ENCODE measurements at regions not wholly inside any gene's neighbourhood (a gene's known extent, or its start where the extent isn't known, plus 50 kb on each side); places are given as distances from the start of the nearest gene placed in this dataset.
"Not testable (repeated sequence)": the region's sequence is repeated elsewhere in the genome, so short reads cannot be mapped to it uniquely, and the experiment has no call there.

GRCh38 chr13:48843630-48844380, 131.9 kb upstream of the FNDC3A start:
- DNase-seq (ENCODE audit: low read depth in 3 of 3) = no peak

DNA sequence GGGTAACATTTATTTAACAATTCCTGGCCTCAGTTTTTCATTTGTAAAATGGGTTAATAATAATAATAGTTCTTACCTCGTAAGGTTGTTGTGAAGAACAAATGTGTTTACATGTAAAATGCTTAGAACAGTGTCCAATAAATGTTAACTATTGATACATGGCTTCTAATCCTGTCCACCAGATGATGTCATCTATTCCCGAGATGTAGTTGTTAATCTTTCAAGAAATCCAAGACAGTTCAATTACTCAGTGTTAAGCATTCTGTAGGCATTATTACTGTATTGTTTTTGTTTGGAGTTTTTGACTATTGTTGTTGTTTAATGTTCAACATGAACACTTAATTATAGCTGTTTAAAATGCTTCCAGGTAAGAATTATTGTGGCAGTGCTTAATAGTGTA, 131.0 kb upstream of the FNDC3A start:
- no peak for DNase-seq (ENCODE audit: low read depth in 3 of 3)

DNA sequence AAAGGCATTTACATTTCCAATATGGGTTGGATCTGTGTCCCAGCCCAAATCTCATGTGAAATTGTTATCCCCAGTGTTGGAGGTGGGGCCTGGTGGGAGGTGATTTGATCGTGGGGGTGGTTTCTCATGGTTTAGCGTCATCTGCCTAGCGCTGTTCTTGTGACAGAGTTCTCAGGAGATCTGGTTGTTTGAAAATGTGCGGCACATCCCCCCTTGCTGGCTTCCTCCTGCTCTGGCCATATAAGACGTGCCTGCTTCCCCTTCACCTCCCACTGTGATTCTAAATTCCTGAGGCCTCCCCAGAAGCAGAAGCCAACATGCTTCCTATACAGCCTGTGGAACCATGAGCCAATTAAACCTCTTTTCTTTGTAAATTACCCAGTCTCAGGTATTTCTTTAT, 126.2 kb upstream of the FNDC3A start:
- no peak for DNase-seq (ENCODE audit: low read depth in 3 of 3)

GRCh38 chr13:48851707-48852106, 124.0 kb upstream of the FNDC3A start:
- DNase-seq (ENCODE audit: low read depth in 3 of 3) = no peak

GRCh38 chr13:48852911-48853727, 122.6 kb upstream of the FNDC3A start:
- DNase-seq (ENCODE audit: low read depth in 3 of 3) = no peak

GRCh38 chr13:48853728-48854102, 122.0 kb upstream of the FNDC3A start:
- peak in 2 of 3 experiments; percentile 6 to 19 for DNase-seq (ENCODE audit: low read depth in 3 of 3)

DNA sequence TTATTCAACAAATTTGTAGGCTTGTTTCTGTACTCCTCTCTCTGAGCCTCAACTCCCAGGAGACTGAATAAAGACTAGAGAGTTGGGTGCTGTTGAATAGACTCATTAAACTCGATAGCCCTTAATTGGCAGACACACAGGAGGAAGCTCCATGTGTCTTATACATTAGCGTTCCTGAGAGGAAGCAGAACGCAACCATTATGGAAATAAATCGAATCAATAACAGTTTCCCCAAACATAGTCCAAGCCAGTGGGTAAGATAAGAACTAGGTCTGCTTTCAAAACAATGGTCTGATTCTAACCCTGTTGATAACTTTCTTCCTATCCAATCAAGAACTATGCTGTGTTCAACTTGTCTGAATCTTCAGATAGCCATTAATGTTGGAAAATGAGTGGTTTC, 118.1 kb upstream of the FNDC3A start:
- DNase-seq (ENCODE audit: low read depth in 3 of 3) = no peak

DNA sequence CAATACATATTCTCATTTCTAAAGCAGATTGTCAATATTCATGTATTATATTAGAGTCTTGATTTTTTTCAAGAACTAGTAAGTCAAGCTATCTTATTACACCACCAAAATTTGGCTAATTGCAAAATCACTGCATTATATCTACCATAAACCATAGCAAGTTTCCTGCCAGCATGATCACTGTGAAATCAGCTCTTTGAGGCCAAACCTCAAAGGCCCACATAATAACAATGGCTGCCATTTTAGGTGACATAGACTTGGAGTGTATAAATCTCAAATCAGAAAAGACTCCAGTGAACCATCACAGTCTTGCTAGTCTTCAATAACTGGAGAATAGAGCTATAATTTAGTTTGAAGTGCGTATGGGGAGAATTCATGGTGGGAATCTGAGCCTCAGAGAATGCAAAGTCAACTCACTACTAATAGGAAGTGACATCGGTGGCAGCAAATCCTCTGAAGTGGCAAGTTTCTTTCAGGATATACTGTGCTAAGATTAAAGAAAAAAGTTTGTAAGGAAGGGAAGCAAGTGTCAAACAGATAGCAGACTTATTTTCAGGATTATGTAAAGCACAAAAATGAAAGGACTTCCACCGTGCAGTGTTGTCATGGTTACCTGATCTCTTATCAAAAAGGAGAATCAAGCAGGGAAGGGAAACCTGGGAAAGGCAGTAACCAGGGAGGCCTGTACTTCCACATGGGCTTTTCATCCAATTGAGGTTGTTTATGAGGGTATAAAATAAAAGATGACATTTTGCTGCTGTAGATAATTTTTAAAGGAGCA, 117.4 kb upstream of the FNDC3A start:
- no peak for DNase-seq (ENCODE audit: low read depth in 3 of 3)

DNA sequence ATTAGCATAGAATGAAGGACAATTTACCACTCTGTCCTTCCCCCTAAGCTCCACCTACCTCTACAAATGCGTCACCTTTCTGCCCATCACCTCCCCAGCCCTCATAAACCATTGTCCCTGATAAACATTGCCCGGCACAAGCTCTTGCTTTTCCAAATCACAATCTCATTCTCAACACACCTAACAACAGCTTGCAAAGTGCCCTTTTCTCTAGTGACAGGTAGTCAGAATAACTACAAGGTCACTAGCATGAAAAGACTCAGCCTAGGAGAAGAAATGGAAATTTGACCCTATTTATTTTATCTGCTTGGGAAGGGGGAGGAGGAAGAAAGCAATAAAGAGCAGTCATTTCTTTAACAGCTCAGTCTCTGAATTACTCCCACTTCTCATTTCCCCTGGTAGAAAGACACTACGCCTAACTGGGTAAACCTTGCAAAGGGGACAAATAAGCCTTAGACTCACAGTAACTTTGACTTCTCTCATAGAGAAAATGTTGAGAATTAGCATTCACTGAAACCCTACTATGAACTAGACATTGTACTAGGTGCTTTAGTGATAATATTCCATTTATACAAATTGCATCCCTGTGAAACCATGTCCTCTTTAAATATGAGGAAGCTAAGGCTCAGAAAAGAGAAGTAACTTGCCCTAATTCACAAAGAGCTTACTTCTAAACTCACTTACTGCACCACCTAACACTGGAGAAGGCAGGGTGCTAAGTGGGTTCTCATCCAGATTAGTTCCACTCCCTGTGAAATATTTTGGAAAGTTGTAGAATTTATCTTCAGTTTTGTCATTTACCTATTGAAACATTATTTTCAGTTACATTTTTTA, 116.2 kb upstream of the FNDC3A start:
- no peak for DNase-seq (ENCODE audit: low read depth in 3 of 3)

DNA sequence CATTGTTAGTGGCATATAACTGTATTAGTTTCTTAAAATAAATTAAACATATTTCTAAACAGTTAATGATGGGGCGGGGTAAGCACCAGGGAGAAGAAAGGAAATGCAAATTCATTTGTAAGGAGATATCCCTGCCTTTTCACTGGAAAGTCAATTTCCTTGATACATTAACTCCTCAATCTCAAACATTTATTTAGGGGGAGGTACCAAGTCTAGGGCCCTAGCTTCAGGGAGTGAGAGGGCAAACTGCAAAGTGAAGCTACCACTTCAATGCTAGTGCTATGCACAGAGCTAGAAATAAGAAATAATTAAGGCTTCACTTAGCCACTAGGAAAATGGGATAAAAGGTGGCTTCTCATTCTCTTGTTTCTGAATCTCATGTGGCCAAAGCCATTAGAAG, 115.3 kb upstream of the FNDC3A start:
- no peak for DNase-seq (ENCODE audit: low read depth in 3 of 3)

- no peak for DNase-seq (ENCODE audit: low read depth in 3 of 3)
These were observed 113.1 kb upstream of the FNDC3A start for GRCh38 chr13:48862572-48862971.

DNA sequence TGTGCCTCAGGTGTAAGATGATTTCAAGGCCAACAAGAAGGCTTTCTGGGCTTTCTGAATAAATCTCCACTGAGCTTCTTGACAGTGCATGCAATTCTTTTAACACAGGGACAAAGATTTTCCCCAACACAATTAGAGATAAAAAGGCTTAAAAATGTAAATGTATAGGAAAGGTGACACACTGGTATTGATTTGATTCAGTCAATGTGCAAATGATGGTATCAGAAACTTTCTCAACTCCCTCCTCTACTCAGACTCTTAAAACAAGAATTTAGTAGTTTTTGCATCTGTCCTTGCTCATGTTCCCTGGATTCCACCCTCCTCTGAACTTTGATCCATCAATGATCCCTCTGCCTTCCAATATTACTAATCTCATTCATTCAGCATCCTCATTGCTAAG, 111.6 kb upstream of the FNDC3A start:
- DNase-seq (ENCODE audit: low read depth in 3 of 3) = no peak

- DNase-seq (ENCODE audit: low read depth in 3 of 3) = no peak
These were observed 109.5 kb upstream of the FNDC3A start for GRCh38 chr13:48866249-48866648.

DNA sequence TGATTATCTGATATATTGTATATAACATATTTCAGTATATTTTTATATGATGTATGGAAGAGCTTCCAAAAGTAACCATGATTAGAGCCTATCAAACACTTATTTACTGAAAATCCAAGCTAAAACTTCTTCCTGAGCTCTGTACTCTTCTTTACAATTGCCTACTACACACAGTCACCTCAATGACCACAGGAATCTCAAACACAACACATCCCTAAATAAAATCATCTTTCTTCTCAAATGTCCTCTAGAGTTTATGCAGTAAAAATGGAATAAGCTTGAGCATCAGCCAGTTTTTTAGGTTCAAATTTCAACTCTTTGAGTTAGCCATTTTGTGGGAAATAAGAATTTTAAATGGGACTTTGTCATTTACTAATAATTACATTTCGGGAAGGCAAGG, 102.6 kb upstream of the FNDC3A start:
- no peak for DNase-seq (ENCODE audit: low read depth in 3 of 3)

DNA sequence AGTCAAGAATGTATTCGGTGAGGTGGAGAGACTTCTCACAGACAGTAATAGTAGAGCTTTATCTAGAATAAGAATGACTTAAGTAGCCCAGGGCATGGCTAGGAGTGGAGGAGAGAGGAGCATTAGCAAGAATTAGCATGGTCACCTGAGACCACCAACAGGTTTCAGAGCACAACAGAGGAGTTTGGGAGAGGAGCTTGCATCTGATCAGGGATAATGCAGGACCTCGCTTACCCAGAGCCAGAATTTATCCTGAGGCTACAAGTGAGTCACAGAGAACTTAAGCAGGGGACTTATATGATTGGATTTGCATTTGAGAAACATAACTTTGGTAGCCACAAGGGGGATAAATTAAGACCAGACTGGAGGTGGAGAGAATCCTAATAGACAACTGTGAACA, 102.1 kb upstream of the FNDC3A start:
- DNase-seq (ENCODE audit: low read depth in 3 of 3) = no peak

DNA sequence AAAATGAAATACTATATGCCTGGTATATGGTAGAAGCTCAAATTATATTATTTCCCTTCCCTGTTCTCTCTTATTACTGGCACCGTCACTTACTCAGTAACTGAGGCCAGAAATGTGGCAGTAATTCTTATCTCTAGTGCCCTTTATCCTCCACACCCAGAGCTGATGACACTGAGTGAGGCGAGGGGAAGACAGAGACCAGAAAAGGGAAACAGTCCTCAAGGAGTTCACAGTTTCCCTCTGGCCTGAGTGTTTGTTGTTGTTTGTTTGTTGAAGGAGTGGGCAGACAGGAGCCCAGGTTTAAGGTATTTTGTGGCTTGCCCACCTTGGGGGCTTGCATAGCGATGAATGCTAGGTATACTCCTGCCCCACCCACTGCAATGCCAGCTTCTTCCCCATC, 101.5 kb upstream of the FNDC3A start:
- DNase-seq (ENCODE audit: low read depth in 3 of 3) = no peak

DNA sequence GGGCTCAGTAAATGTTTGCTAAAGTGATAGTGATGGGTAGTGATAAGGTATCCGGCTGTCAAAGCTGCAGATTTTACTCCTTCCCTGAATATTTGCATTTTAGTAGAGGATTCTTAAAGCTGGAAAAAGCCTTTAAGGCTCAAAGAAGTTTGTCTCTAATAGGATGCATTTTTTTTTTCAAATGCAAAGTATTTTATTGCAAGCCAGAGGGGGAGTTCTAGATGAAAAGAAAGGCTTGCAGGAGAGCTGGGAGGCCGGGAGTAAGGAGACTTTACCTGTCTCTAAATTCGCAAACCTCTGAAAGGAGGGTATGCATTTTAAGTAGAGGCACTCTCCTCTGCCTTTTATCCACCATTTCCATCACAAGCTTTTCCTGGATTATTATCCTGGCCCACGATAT, 100.7 kb upstream of the FNDC3A start:
- no peak for DNase-seq (ENCODE audit: low read depth in 3 of 3)

- no peak for DNase-seq (ENCODE audit: low read depth in 3 of 3)
These were observed 99.4 kb upstream of the FNDC3A start for GRCh38 chr13:48876289-48876688.

DNA sequence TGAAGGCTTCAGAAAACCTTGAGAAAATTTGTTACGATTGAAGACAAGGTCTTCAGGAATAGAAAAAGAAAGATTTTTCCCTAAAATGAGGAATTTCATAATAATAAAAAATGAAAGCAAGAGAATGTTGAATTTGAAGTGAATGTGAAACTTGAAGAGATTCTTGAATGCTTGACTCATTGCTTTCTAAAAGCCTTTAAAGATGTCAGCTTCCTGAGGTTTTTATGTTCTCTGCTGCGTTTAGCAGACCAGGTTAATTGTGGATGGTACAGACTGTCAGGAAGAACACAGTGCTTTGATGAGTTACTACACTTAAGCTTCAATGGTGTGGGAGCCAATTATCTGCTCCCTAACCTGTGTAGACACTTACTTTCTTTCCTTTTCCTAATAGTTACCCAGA, 96.3 kb upstream of the FNDC3A start:
- no peak for DNase-seq (ENCODE audit: low read depth in 3 of 3)

GRCh38 chr13:48879854-48880253, 95.9 kb upstream of the FNDC3A start:
- DNase-seq (ENCODE audit: low read depth in 3 of 3) = no peak

- not testable (repeated sequence) for DNase-seq (ENCODE audit: low read depth in 3 of 3)
These were observed 91.9 kb upstream of the FNDC3A start for GRCh38 chr13:48883786-48884185.

- DNase-seq (ENCODE audit: low read depth in 3 of 3) = no peak
These were observed 90.7 kb upstream of the FNDC3A start for GRCh38 chr13:48885027-48885395.

All from stimulated activated CD4-positive, alpha-beta T cell treated with anti-CD3 and anti-CD28 coated beads, TNF-alpha, amount 100 ng/mL, for 24 hours (primary cell).